Esophagus squamous epithelium (tissue), 4 donors: ENCODE measurements at regions not wholly inside any gene's neighbourhood (a gene's known extent, or its start where the extent isn't known, plus 50 kb on each side); places are given as distances from the start of the nearest gene placed in this dataset.

ENCODE experiments used
- POLR2A ChIP-seq, 4 donors: fragments of 450-650 bp; IDR thresholded peaks; one replicate each; pipeline ENCODE4 v1.6.1; 2017; ENCODE audit warnings: antibody characterized with exemption in 4 of 4, mild to moderate bottlenecking in 4 of 4, moderate library complexity in 3 of 4
- TF ChIP-seq, protein P1 (sequence below), 6 experiments: fragments of 450-650 bp in 4 of 6; fragments of 200-600 bp in 2 of 6; sonication (generic) in 2 of 6; IDR thresholded peaks; one replicate each; pipeline ENCODE4 v1.5.1; 2016 to 2019; ENCODE audit warnings: antibody characterized with exemption in 6 of 6, mild to moderate bottlenecking in 4 of 6, moderate library complexity in 4 of 6

DNA sequence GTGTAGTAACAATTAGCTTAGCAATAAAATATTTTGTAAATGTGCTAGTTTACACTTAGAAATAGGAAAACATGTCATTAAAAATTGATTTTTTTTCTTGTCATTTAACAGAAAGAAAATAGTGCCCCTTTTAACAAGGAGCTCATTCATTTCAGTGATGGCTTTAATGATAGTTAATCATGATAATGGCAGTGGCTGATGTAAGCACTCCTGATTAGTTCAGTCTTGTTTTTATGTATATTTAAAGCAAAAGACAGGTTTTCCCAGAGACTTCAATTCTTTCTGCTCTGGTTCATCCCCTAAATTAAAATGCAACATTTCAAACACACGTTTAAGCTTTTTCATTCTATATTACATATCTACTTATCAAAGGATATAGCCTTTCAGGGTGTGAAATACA lies 1039.5 kb upstream of the PCDH7 start:
- TF ChIP-seq, protein P1, sequence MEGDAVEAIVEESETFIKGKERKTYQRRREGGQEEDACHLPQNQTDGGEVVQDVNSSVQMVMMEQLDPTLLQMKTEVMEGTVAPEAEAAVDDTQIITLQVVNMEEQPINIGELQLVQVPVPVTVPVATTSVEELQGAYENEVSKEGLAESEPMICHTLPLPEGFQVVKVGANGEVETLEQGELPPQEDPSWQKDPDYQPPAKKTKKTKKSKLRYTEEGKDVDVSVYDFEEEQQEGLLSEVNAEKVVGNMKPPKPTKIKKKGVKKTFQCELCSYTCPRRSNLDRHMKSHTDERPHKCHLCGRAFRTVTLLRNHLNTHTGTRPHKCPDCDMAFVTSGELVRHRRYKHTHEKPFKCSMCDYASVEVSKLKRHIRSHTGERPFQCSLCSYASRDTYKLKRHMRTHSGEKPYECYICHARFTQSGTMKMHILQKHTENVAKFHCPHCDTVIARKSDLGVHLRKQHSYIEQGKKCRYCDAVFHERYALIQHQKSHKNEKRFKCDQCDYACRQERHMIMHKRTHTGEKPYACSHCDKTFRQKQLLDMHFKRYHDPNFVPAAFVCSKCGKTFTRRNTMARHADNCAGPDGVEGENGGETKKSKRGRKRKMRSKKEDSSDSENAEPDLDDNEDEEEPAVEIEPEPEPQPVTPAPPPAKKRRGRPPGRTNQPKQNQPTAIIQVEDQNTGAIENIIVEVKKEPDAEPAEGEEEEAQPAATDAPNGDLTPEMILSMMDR (IDR thresholded peaks at IDR 0.05): no peak
- no peak for TF ChIP-seq POLR2A (IDR thresholded peaks at IDR 0.05)
